Gastroesophageal sphincter (tissue), 3 donors: ENCODE measurements at regions not wholly inside any gene's neighbourhood (a gene's known extent, or its start where the extent isn't known, plus 50 kb on each side); places are given as distances from the start of the nearest gene placed in this dataset.
"Not testable (repeated sequence)": the region's sequence is repeated elsewhere in the genome, so short reads cannot be mapped to it uniquely, and the experiment has no call there.

ENCODE experiments used
- POLR2AphosphoS5 ChIP-seq: sonication (generic); formaldehyde crosslinking; IDR thresholded peaks from one replicate; pipeline ENCODE4 v1.6.1; 2017; ENCODE audit warnings: antibody characterized with exemption
- TF ChIP-seq, protein P1 (sequence below), 4 experiments: fragments of 200-600 bp in 2 of 4; fragments of 450-650 bp in 2 of 4; sonication (generic) in 1 of 4; IDR thresholded peaks; one replicate each; pipeline ENCODE4 v1.5.1; 2017 to 2019; ENCODE audit warnings: antibody characterized with exemption in 4 of 4, mild to moderate bottlenecking in 2 of 4, moderate library complexity in 2 of 4

DNA sequence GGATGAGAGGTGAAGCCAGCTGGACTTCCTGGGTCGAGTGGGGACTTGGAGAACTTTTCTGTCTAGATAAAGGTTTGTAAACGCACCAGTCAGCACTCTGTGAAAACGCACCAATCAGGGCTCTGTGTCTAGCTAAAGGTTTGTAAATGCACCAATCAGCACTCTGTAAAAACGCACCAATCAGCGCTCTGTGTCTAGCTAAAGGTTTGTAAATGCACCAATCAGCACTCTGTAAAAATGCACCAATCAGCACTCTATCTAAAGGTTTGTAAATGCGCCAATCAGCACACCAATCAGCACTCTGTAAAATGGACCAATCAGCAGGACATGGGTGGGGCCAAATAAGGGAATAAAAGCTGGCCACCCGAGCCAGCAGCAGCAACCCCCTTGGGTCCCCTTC is 116.4 kb upstream of the CRY1 start:
- TF ChIP-seq, protein P1, sequence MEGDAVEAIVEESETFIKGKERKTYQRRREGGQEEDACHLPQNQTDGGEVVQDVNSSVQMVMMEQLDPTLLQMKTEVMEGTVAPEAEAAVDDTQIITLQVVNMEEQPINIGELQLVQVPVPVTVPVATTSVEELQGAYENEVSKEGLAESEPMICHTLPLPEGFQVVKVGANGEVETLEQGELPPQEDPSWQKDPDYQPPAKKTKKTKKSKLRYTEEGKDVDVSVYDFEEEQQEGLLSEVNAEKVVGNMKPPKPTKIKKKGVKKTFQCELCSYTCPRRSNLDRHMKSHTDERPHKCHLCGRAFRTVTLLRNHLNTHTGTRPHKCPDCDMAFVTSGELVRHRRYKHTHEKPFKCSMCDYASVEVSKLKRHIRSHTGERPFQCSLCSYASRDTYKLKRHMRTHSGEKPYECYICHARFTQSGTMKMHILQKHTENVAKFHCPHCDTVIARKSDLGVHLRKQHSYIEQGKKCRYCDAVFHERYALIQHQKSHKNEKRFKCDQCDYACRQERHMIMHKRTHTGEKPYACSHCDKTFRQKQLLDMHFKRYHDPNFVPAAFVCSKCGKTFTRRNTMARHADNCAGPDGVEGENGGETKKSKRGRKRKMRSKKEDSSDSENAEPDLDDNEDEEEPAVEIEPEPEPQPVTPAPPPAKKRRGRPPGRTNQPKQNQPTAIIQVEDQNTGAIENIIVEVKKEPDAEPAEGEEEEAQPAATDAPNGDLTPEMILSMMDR (IDR thresholded peaks at IDR 0.05) = not testable (repeated sequence)
- TF ChIP-seq POLR2AphosphoS5 = not testable (repeated sequence)
